BJ (cell line): ENCODE measurements at regions not wholly inside any gene's neighbourhood (a gene's known extent, or its start where the extent isn't known, plus 50 kb on each side); places are given as distances from the start of the nearest gene placed in this dataset.

Experiments
- CTCF ChIA-PET: fragments of 350-600 bp; formaldehyde crosslinking; extraction: SDS; loops from one replicate; lab custom pipeline; 2021; ENCODE audit warnings: antibody characterized with exemption, inconsistent platforms; lab: Yijun Ruan, JAX
- POLR2A ChIA-PET: fragments of 300-600 bp; sonication (Branson Sonifier 250); formaldehyde crosslinking; extraction: SDS; loops from one replicate; lab custom pipeline; 2021; ENCODE audit warnings: antibody characterized with exemption; lab: Charles Lee
- DNase-seq: peaks from one replicate; pipeline ENCODE4 v3.0.0-alpha.2; 2011; ENCODE audit warnings: low read depth
- H3K27me3 ChIP-seq: 2 replicates; pipeline ENCODE4 v1.6.0; 2011; ENCODE audit warnings: low read length; ENCODE audit not compliant: control insufficient read depth, insufficient read depth
- H3K36me3 ChIP-seq: 2 replicates; pipeline ENCODE4 v1.5.1; 2011; ENCODE audit warnings: low read length; ENCODE audit not compliant: control insufficient read depth, insufficient read depth
- H3K4me3 ChIP-seq: 2 replicates; pipeline ENCODE4 v1.5.1; 2011; ENCODE audit warnings: low read depth, mild to moderate bottlenecking, control low read depth, low read length
- CTCF ChIP-seq: IDR thresholded peaks from 2 replicates; pipeline ENCODE4 v1.5.1; 2011; ENCODE audit warnings: low read depth, mild to moderate bottlenecking, control low read depth, inconsistent platforms, low read length, moderate library complexity; ENCODE audit not compliant: insufficient read depth

GRCh38 chr2:204177977-204178522 is 241.5 kb downstream of the ICOS start:
- POLR2A ChIA-PET: no interaction called here
- Histone ChIP-seq H3K27me3 (no peaks in the 10 kb centered on the region), H3K4me3 (no peak overlapping the region), H3K36me3 (no peaks in the 10 kb centered on the region)
- no peak for DNase-seq
- TF ChIP-seq CTCF: peak; percentile 50
- CTCF ChIA-PET: interaction anchor here (0.6 to 1.9 kb wide), 12 partner anchors 9 to 155 kb away, joined by 3 to 10 read pairs (median 3); no protein-coding TSS in a partner anchor

- no peak overlapping the region for H3K4me3 ChIP-seq
- no peak for TF ChIP-seq CTCF
- CTCF ChIA-PET: interaction anchor here (0.6 kb wide), 1 partner anchor 9 kb away, joined by 3 read pairs; no protein-coding TSS in a partner anchor
- H3K27me3 ChIP-seq: no peaks in the 10 kb centered on the region
- H3K36me3 ChIP-seq: no peaks in the 10 kb centered on the region
- POLR2A ChIA-PET: no interaction called here
- no peak for DNase-seq
These were observed 244.1 kb downstream of the ICOS start for GRCh38 chr2:204180649-204181048.

DNA sequence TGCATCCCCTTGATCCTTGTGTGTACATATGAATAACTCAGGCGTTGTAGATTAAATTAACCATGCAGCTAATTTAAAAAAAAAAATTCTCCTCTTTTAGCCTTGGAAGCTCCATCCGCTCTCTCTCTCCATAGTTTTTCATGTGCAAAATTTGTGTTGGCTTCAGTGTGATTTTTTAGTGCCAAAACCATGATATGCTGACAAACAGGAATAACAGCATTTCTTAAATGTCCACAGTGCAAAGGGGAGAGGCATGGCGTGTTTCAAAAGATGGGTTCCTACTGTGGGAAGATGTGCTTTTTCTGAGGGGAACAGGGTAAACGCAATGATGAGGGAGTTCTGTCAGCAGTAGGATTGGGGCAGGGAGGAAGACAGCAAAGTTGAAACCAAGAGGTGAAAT is 247.0 kb downstream of the ICOS start:
- ChIA-PET CTCF (no interaction called here), POLR2A (no interaction called here)
- no peak overlapping the region for H3K4me3 ChIP-seq
- no peaks in the 10 kb centered on the region for H3K27me3 ChIP-seq
- no peak for DNase-seq
- TF ChIP-seq CTCF: no peak
- no peaks in the 10 kb centered on the region for H3K36me3 ChIP-seq

DNA sequence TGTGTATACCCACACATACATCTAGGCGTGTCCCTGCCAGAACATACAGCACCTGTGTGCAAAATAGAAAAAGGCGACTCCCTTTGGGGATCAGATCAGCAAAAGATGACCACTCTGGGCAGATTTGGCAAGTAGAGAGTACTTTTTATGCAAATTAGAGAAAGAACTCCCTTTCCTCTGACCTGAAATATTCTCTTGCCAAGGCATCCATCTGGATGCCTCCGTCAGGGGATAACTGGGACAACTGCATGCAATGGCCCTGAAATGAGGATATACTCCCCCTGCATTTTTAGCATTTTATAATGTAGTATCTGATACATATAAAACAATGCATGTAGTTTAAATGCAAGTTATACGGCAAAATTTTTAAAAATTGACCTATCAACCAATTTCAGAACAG is 247.7 kb downstream of the ICOS start:
- CTCF ChIA-PET: no interaction called here
- DNase-seq: no peak
- Histone ChIP-seq H3K36me3 (no peaks in the 10 kb centered on the region), H3K27me3 (no peaks in the 10 kb centered on the region), H3K4me3 (no peak overlapping the region)
- POLR2A ChIA-PET: no interaction called here
- TF ChIP-seq CTCF: no peak

DNA sequence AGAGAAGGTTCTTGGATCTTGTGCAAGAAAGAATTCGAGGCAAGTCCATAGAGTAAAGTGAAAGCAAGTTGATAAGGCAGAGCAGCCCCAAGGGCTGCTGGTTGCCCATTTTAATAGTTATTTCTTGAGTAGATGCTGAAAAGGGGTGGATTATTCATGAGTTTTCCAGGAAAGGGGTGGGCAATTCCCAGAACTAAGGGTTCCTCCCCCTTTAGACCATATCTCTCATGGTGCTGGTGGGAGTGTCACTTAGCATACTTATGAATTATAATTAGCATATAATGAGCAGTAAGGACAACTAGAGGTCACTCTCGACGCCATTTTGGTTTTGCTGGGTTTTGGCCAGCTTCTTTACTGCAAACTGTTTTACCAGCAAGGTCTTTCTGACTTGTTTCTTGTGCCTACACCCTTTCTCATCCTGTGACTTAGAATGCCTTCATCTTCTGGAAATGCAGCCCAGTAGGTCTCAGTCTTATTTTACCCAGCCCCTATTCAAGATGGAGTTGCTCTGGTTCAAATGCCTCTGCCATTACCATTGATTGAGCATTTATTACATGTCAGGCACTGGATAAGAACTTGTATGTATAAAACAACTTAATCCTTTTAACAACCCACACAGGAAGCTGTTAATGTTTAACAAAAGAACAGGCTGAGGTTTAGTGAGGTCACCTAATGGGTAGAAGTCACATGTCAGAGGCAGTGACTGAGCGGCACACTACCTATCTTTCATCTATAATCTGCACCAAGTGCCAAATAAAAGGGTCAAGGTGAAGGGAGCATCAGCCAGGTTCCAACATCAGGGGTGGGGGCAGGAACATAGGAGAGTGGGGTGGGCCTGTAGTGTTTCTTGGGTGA is 250.9 kb downstream of the ICOS start:
- CTCF ChIA-PET: interaction anchor here (0.9 kb wide), 1 partner anchor 10 kb away, joined by 4 read pairs; no protein-coding TSS in a partner anchor
- Histone ChIP-seq H3K27me3 (no peaks in the 10 kb centered on the region), H3K4me3 (no peak overlapping the region), H3K36me3 (no peaks in the 10 kb centered on the region)
- TF ChIP-seq CTCF: no peak
- POLR2A ChIA-PET: no interaction called here
- no peak for DNase-seq
